ENCODE measurements at regions not wholly inside any gene's neighbourhood (a gene's known extent, or its start where the extent isn't known, plus 50 kb on each side); places are given as distances from the start of the nearest gene placed in this dataset.
"Not testable (repeated sequence)": the region's sequence is repeated elsewhere in the genome, so short reads cannot be mapped to it uniquely, and the experiment has no call there.

DNA sequence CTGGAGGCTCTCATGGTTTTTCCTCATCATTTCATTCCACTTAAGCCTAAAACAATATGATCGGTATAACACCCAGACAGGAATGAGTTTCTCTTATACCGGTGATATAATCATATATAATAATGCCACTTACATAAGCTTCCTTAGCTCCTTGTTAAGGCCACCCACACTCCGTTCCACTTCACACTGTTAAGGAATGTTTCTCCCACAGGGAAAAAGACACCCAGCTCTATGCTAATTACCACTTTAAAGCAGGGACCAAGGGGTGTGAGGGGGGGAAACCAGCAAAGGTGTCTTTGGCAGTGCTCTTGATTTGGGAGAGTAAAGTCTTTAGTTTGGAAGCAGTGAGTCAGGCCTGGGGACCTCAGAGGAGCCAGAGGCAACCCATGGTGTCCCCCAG lies 245.4 kb downstream of the NPIPA7 start:
- DNase-seq: not testable (repeated sequence)

DNA sequence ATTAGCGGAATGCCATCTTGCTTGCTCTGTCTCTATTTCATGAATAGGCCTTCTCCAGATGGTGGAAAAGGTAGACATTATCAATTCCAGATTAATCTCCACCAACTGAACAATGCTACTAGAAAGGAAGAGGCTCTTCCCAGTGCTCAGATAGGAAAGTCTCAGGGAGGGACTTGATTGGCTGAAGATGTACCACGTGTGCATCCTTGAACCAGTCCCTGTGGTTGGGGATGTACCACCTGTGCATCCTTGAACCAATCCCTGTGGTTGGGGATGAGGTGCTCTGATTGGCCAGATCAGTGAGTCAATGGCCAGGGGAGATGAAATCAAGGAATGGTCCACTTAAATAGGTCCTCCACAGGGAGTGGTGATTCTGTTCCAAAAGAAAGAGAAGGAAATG lies 246.2 kb downstream of the NPIPA7 start:
- DNase-seq: not testable (repeated sequence)

- DNase-seq: not testable (repeated sequence)
These were observed 248.9 kb downstream of the NPIPA7 start for GRCh38 chr16:16627865-16628264.

GRCh38 chr16:16638231-16638630 lies 259.3 kb downstream of the NPIPA7 start:
- not testable (repeated sequence) for DNase-seq

- not testable (repeated sequence) for DNase-seq
These were observed 259.8 kb downstream of the NPIPA7 start for GRCh38 chr16:16638714-16639113.

GRCh38 chr16:16643828-16644227 lies 264.9 kb downstream of the NPIPA7 start:
- not testable (repeated sequence) for DNase-seq

DNA sequence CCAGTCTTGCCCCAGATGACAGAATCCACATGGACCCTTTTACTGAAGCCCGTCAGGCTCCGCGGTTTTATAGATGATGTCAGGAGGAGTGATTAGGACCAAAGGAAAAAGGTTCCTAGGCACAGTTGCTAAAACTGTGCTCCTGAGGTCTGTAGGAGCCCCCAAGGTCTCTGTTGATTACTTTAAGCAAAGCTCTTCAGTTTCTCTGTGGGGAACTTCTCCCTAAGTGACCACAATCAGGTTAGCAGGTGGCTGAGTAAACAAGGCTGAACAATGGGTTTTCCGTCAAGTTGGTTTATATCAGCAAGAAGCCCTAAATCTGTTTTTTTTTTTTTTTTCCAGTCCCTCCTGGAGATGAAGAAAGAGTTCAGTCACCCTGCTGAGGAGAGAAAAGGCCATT lies 269.1 kb downstream of the NPIPA7 start:
- DNase-seq: not testable (repeated sequence)

GRCh38 chr16:16672180-16672812 lies 293.4 kb downstream of the NPIPA7 start:
- DNase-seq: not testable (repeated sequence)

GRCh38 chr16:16674820-16675219 lies 295.9 kb downstream of the NPIPA7 start:
- not testable (repeated sequence) for DNase-seq

DNA sequence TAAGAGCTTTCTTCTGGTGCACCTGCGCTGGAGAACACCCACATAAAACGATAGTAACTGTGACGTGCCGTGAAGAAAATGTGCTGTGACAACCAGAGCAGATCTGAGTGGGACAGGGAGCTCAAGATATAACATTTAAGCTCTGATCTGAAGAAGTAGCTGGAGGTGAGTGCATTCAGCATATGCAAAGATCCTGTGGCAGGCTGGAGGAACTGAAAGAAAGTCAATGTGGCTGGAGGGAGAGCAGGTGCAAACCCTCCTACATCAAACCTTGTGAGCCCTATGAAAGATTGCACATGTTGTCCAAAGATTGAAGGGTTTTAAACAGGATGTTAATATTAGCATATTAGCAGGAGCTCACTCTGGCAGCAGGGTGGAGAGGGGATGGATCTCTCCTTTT lies 342.9 kb downstream of the NPIPA7 start:
- DNase-seq: not testable (repeated sequence)

DNA sequence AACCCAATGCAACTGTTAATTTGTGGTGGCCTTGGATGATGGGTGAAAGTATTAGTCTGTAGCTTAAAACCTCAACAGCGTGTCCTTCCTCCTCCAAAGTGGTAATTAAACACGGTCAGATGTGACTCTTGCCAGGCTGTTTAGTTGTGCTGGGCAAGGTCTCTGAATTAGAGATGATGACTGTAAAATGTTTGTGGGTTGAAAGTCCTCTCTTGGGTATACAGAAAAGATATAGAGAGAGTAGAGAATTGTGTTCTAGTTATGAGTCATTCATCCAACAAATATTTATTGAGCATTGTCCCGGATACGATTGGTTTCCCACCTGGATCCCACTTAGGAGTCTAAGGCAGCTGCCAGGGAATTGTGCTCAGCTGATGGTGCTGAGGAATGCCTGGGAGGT lies 343.7 kb downstream of the NPIPA7 start:
- DNase-seq: not testable (repeated sequence)

DNA sequence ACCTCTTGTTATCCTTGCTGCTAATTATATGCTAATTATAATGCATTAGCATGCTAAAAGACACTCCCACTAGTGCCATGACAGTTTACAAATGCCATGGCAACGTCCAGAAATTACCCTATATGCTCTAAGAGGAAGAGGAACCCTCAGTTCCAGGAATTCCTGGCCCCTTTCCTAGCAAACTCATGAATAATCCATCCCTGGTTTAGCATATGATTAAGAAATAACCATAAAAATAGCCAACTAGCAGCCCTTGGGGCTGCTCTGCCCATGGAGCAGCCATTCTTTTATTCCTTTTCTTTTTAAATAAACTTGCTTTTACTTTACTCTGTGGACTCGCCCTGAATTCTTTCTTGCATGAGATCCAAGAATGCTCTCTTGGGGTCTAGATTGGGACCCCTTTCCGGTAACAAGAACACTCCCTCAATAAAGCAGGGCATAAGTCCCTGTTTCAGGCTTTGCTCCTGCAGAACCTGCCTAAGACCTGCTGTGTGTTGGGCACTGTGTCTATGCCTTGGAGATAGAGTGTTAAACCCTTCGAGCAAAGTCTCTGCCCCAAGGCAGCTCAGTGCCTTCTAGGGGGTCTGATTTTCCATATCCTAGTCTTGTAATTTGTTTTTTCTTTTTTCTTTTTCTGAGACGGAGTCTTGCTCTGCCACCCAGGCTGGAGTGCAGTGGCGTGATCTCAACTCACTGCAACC lies 345.0 kb downstream of the NPIPA7 start:
- DNase-seq: not testable (repeated sequence)

DNA sequence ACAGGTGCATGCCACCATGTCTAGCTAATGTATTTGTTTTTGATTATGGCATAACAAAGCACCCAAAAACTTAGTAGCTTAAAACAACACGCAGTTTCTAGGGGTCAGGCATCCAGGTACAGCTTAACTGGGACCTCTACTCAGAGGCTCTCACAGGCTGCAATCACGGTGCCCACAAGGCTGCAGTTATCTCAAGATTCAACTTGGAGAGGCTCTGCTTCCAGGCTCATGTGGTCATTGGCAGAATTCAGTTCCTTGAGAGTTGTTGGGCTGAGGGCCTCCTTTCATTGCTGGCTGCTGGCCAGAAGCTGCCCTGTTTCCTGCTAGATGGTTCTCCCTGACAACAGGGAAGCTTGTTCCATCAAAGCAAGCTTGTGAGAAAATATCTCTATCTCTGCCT lies 348.1 kb downstream of the NPIPA7 start:
- DNase-seq: not testable (repeated sequence)

GRCh38 chr16:16742573-16742972 lies 363.6 kb downstream of the NPIPA7 start:
- DNase-seq: not testable (repeated sequence)

DNA sequence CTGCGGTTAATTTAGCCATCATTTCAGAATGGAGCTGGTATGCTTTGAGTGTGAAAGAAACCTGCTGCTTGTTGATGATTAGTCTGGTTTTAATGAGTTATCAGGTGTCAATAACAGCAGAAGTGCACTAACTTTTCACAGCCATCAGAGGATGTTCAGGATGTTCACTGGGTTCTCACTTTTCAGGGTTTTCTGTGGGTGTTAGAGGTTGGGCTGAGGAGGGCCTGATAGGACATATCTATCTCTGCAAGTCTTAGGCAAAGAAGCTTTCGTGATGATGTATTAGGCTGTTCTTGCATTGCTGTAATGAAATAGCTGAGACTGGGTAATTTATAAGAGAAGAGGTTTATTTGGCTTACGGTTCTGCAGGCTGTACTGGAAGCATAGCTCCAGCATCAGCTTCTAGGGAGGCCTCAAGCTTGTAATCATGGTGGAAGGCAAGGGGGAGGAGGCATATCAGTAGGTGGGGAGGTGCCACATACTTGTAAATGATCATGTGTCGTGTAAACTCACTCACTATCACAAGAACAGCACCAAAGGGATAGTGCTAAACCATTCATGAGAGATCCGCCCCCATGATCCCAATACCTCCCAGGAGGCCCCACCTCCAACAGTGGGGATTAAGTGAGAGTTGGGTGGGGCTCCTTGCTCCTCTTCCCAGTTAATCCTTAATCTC lies 376.2 kb downstream of the NPIPA7 start:
- DNase-seq: not testable (repeated sequence)

DNA sequence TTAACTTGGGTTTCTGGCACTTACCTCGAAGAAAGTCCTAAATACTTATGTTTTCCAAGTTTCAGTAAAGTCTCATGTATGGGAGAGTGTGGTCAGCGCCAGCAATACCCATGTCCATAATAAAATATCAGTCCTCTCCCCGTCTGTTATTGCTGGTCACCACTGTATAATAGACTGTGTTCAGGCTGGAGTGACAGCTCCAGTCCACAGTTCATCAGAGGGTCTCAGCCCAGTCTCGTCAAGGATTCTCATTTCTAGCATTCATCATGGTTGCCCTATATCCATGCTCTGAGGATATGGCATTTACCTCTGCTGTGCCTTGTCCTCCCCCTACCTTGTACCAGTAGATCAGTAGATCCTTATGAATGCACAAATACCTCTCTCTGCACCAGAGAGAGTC lies 384.5 kb downstream of the NPIPA7 start:
- DNase-seq: no peak

GRCh38 chr16:16770717-16771116 lies 391.8 kb downstream of the NPIPA7 start:
- DNase-seq: not testable (repeated sequence)

DNA sequence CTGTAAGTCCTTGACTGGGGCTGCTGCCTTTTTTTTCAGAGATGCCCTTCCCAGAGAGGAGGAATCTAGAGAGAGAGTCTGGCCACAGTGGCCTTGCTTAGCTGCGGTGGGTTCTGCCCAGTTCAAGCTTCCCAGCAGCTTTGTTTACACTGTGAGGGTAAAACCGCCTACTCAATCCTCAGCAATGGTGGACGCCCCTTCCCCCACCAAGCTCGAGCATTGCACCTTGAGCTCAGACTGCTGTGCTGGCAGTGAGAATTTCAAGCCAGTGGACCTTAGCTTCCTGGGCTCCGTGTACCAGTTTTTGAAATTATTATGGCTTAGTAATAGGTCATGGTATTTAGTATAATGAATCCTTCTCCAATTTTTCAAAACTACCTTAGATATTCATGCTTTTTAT lies 395.4 kb downstream of the NPIPA7 start:
- no peak for DNase-seq

DNA sequence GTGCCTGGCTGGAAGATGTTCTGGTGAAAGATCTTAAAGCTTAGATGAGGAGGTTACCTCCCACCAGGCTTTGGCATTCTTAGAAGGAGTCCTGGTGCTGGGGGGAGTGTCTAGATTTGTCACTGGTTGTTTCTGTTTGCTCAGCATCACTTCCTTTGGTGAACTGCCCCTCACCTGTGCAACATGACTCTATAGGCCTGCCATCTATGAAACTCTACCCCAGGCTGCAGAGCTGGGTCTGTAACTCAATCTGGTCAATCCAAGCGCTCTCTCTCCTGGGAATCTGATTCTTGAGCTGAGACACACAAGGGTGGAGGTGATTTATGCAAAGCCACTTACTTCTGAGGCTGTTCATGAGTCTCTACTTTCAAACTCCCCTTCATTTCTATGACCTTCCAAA lies 399.4 kb downstream of the NPIPA7 start:
- no peak for DNase-seq

DNA sequence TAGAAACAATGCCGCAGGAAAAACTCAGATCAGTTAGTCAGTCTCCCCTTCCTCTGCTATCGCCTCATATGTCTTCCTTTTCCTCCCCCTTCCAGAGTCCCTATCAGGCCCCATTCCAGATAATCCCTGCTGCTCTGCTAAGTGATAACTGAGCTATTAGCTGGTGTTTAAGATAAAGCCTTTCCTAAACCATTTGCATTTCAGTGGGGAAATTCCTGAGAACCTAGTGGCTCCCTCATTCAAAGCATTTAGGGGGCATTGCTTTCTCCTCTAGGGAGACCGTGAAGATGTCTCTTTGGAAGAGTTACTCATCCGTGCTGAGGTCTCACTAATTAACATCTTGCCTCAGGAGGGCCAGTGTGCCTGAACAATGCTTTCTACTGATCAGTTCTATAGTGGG lies 401.6 kb downstream of the NPIPA7 start:
- DNase-seq: no peak

DNA sequence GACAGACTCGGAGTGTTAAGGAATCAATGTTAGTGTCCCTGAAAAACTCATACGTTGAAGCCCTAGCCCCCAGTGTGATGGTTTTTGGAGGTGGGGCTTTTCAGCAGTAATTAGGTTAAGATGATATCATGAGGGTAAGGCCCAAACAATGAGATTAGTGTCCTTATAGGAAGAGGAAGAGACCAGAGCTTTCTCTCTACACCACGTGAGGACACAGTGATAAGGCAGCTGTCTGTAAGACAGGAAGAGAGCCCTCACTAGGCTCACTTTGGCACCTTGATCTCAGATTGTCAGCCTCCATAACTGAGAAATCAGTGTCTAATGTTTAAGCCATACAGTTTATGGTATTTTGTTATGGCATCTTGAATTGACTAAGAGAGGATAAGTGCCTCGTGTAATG lies 403.2 kb downstream of the NPIPA7 start:
- no peak for DNase-seq

GRCh38 chr16:16788004-16788403 lies 409.1 kb downstream of the NPIPA7 start:
- DNase-seq: no peak

DNA sequence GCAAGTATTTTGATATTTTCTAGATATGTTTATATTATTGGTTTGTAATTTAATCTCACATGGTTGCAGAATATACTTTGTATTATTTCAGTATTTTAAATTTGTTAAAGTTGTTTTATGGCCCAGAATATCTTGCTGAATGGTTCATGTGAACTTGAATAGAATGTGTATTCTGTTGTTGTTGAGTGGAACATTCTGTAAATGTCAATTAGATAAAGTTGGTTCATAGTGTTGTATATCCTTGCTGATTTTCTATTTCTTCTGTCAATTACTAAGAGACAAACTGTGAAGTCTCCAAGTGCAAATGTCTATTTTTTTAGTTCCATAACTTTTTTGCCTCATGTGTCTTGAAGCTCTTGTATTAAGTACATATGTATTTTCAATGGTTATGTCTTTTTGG lies 411.7 kb downstream of the NPIPA7 start:
- DNase-seq: no peak

DNA sequence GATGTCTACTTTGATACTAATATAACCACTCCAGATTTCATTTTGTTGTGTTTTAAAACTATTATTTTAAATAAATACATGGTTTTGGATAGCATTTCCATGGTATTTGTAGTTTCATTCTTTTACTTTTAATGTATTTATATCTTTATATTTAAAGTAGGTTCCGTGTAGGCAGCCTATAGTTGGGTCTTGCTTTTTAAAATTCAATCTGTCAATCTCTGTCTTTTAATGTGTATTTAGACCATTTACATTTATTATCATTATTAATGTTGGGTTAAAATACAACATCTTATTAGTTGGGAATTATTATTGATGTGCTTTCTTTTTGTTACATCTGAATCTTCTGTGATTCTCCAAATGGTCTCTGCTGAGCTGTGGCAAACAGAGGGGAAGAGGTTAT lies 412.1 kb downstream of the NPIPA7 start:
- no peak for DNase-seq
